ENCODE measurements at regions not wholly inside any gene's neighbourhood (a gene's known extent, or its start where the extent isn't known, plus 50 kb on each side); places are given as distances from the start of the nearest gene placed in this dataset.

DNA sequence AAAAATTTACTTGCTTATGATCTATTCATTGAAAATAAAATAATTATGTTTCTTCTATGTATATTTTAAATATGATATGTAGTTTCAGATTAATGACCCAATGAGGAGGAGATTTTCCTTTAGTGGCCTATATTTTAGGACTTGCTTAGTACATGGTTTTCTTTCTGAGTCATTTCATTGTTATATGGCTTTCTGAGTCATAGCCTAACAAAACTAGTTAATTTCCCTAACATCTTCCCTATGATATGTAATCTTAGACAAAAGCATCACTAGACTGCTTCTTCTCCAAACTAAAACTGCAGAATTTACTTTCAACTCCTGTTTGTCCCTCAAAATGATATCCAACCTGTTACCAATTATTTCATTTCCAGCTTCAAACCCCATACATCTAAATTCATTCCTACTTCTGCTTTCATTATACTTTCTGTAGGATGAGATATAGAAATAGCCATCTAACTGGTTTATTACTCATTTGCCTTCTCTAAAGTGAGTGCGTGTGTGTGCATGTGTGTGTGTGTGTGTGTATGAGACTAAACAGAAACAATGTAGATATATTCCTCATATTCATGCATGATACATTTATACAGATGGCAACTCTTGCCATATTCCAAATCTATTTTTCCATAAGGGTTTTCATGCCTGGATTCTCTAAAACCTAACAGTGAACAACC, 915.0 kb upstream of the GBE1 start:
- no peak for TF ChIP-seq TAF1 (IDR thresholded peaks at IDR 0.05; ENCODE audit: borderline replicate concordance, insufficient read depth, low read length)
- TF ChIP-seq FOXP2 (optimal IDR thresholded peaks at IDR 0.05; ENCODE audit: borderline replicate concordance, extremely low read depth, extremely low read length, insufficient read depth) = no peak
- TF ChIP-seq SIN3A (IDR thresholded peaks at IDR 0.05; ENCODE audit: borderline replicate concordance, insufficient read depth, low read length) = no peak
- TF ChIP-seq POLR2AphosphoS5 (IDR thresholded peaks at IDR 0.05; ENCODE audit: low read depth, low read length) = no peak
- TF ChIP-seq, protein P1, sequence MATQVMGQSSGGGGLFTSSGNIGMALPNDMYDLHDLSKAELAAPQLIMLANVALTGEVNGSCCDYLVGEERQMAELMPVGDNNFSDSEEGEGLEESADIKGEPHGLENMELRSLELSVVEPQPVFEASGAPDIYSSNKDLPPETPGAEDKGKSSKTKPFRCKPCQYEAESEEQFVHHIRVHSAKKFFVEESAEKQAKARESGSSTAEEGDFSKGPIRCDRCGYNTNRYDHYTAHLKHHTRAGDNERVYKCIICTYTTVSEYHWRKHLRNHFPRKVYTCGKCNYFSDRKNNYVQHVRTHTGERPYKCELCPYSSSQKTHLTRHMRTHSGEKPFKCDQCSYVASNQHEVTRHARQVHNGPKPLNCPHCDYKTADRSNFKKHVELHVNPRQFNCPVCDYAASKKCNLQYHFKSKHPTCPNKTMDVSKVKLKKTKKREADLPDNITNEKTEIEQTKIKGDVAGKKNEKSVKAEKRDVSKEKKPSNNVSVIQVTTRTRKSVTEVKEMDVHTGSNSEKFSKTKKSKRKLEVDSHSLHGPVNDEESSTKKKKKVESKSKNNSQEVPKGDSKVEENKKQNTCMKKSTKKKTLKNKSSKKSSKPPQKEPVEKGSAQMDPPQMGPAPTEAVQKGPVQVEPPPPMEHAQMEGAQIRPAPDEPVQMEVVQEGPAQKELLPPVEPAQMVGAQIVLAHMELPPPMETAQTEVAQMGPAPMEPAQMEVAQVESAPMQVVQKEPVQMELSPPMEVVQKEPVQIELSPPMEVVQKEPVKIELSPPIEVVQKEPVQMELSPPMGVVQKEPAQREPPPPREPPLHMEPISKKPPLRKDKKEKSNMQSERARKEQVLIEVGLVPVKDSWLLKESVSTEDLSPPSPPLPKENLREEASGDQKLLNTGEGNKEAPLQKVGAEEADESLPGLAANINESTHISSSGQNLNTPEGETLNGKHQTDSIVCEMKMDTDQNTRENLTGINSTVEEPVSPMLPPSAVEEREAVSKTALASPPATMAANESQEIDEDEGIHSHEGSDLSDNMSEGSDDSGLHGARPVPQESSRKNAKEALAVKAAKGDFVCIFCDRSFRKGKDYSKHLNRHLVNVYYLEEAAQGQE (IDR thresholded peaks at IDR 0.05; ENCODE audit: insufficient read depth in 1 of 2, low read depth in 2 of 2, low read length in 2 of 2) = no peak

DNA sequence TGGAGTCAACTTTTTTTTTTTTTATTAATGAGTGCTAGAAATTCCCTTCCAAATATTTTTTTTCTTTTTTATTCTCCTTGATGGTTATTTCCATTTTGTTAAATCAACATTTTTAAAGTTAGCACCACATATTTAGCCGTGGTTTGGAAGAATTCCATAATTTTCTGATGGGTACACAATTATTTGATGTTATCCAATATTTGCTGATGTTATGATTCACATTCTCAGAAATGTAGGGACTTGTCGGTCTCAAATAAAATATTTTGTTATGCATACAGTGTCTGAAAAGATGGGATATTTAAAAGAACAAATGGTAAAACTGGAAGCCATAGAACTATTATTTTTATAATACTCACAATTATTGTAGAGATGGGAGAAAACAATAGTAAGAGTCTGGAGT, 911.5 kb upstream of the GBE1 start:
- no peak for TF ChIP-seq SIN3A (IDR thresholded peaks at IDR 0.05; ENCODE audit: borderline replicate concordance, insufficient read depth, low read length)
- TF ChIP-seq TAF1 (IDR thresholded peaks at IDR 0.05; ENCODE audit: borderline replicate concordance, insufficient read depth, low read length) = no peak
- no peak for TF ChIP-seq FOXP2 (optimal IDR thresholded peaks at IDR 0.05; ENCODE audit: borderline replicate concordance, extremely low read depth, extremely low read length, insufficient read depth)
- TF ChIP-seq, protein P1 (IDR thresholded peaks at IDR 0.05; ENCODE audit: insufficient read depth in 1 of 2, low read depth in 2 of 2, low read length in 2 of 2) = no peak
- no peak for TF ChIP-seq POLR2AphosphoS5 (IDR thresholded peaks at IDR 0.05; ENCODE audit: low read depth, low read length)

DNA sequence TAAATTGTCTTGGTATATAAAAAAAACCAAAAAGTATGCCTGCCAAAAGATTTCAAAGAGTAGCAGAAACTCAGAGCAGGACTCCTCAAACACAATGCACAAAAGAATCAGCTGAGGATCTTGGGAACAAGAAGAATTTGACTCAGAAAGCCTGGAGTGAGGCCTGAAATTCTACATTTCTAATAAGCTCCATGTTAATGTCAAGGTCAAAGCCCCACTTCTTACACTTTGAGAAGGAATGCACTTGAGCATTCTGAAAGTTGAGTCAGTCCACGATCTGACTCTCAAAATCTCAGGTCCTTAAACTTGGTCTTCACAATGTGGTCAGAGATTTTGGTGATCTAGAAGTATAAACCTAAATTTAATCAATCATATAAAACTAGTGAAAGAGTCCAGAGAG, 910.0 kb upstream of the GBE1 start:
- TF ChIP-seq POLR2AphosphoS5 (IDR thresholded peaks at IDR 0.05; ENCODE audit: low read depth, low read length) (no peak), TAF1 (IDR thresholded peaks at IDR 0.05; ENCODE audit: borderline replicate concordance, insufficient read depth, low read length) (no peak), SIN3A (IDR thresholded peaks at IDR 0.05; ENCODE audit: borderline replicate concordance, insufficient read depth, low read length) (no peak), FOXP2 (optimal IDR thresholded peaks at IDR 0.05; ENCODE audit: borderline replicate concordance, extremely low read depth, extremely low read length, insufficient read depth) (no peak)
- TF ChIP-seq, protein P1 (IDR thresholded peaks at IDR 0.05; ENCODE audit: insufficient read depth in 1 of 2, low read depth in 2 of 2, low read length in 2 of 2) = no peak

DNA sequence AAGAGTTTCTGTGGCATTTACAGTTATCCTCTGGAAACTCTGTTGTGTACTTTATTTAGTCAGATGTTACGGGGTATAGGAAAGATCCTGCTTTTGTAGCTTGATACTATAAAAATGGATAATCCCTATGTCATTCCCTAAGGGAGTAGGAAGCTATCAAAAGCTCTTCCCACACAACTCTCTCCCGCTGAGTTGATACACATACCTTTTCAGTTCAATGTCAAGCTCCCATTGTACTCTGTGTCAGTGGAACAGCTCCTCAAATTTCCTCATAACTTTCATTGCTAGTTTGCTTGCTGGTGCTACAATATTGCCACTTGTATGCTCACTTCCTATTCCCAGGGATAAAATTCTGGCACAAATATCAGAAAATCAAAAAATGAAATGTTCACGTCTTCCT, 893.3 kb upstream of the GBE1 start:
- TF ChIP-seq SIN3A (IDR thresholded peaks at IDR 0.05; ENCODE audit: borderline replicate concordance, insufficient read depth, low read length) (no peak), TAF1 (IDR thresholded peaks at IDR 0.05; ENCODE audit: borderline replicate concordance, insufficient read depth, low read length) (no peak), POLR2AphosphoS5 (IDR thresholded peaks at IDR 0.05; ENCODE audit: low read depth, low read length) (no peak), FOXP2 (optimal IDR thresholded peaks at IDR 0.05; ENCODE audit: borderline replicate concordance, extremely low read depth, extremely low read length, insufficient read depth) (no peak)
- TF ChIP-seq, protein P1 (IDR thresholded peaks at IDR 0.05; ENCODE audit: insufficient read depth in 1 of 2, low read depth in 2 of 2, low read length in 2 of 2) = no peak
